Medulla oblongata (tissue), 1 donor: ENCODE measurements at regions not wholly inside any gene's neighbourhood (a gene's known extent, or its start where the extent isn't known, plus 50 kb on each side); places are given as distances from the start of the nearest gene placed in this dataset.

ENCODE experiments used
- DNase-seq: peaks from one replicate; pipeline ENCODE4 v3.0.0-alpha.2; 2015; ENCODE audit errors: extremely low spot score

GRCh38 chr13:54162069-54162468, 1133.5 kb downstream of the OLFM4 start:
- DNase-seq, result no peak

GRCh38 chr13:54165581-54166215, 1137.1 kb downstream of the OLFM4 start:
- DNase-seq, result no peak

- no peak for DNase-seq
Observed at GRCh38 chr13:54173996-54174395, 1145.4 kb downstream of the OLFM4 start.

- DNase-seq, result no peak
Observed at GRCh38 chr13:54175466-54175865, 1146.9 kb downstream of the OLFM4 start.

- DNase-seq, result no peak
Observed at GRCh38 chr13:54177466-54177865, 1148.9 kb downstream of the OLFM4 start.

- no peak for DNase-seq
Observed at GRCh38 chr13:54183166-54183565, 1154.6 kb downstream of the OLFM4 start.

GRCh38 chr13:54183728-54184127, 1155.1 kb downstream of the OLFM4 start:
- DNase-seq, result no peak

- DNase-seq, result no peak
Observed at GRCh38 chr13:54184576-54184975, 1156.0 kb downstream of the OLFM4 start.

- no peak for DNase-seq
Observed at GRCh38 chr13:54185101-54185500, 1156.5 kb downstream of the OLFM4 start.

- no peak for DNase-seq
Observed at GRCh38 chr13:54185785-54186184, 1157.2 kb downstream of the OLFM4 start.

GRCh38 chr13:54187461-54187860, 1158.8 kb downstream of the OLFM4 start:
- DNase-seq, result no peak

- no peak for DNase-seq
Observed at GRCh38 chr13:54194233-54195024, 1165.8 kb downstream of the OLFM4 start.

GRCh38 chr13:54196684-54197083, 1168.1 kb downstream of the OLFM4 start:
- DNase-seq, result no peak

- DNase-seq, result no peak
Observed at GRCh38 chr13:54198911-54199310, 1170.3 kb downstream of the OLFM4 start.

- no peak for DNase-seq
Observed at GRCh38 chr13:54206626-54207025, 1178.0 kb downstream of the OLFM4 start.

- DNase-seq, result no peak
Observed at GRCh38 chr13:54210397-54211049, 1181.9 kb downstream of the OLFM4 start.

- DNase-seq, result no peak
Observed at GRCh38 chr13:54216221-54216620, 1187.6 kb downstream of the OLFM4 start.

- peak; percentile 51 for DNase-seq
Observed at GRCh38 chr13:54226876-54227275, 1198.3 kb downstream of the OLFM4 start.

- DNase-seq, result no peak
Observed at GRCh38 chr13:54232700-54233099, 1204.1 kb downstream of the OLFM4 start.

- no peak for DNase-seq
Observed at GRCh38 chr13:54234607-54235006, 1206.0 kb downstream of the OLFM4 start.

GRCh38 chr13:54241719-54242118, 1213.1 kb downstream of the OLFM4 start:
- no peak for DNase-seq

- no peak for DNase-seq
Observed at GRCh38 chr13:54248306-54248705, 1219.7 kb downstream of the OLFM4 start.

- DNase-seq, result no peak
Observed at GRCh38 chr13:54261856-54262255, 1233.2 kb downstream of the OLFM4 start.
